ENCODE measurements at regions not wholly inside any gene's neighbourhood (a gene's known extent, or its start where the extent isn't known, plus 50 kb on each side); places are given as distances from the start of the nearest gene placed in this dataset.
A peak's percentile ranks its signal among the peaks of the same experiment; 100 is the strongest.

- ChIA-PET CTCF (interaction anchor here (0.8 to 1.0 kb wide), 3 partner anchors 11 to 25 kb away, joined by 3 read pairs; no protein-coding TSS in a partner anchor), POLR2A (no interaction called here)
- Mint-ChIP-seq H3K4me1 (no peaks in the 10 kb centered on the region), H3K27me3 (peaks cover 6% of the 10 kb centered on the region), H3K36me3 (ENCODE audit: low read depth) (no peaks in the 10 kb centered on the region), H3K9me3 (ENCODE audit: low read depth) (peaks cover 3% of the 10 kb centered on the region), H3K27ac (no peak overlapping the region), H3K4me3 (no peak overlapping the region)
- intact Hi-C loops (cut with DNase I, micrococcal nuclease), result no loop called here
- ATAC-seq (no peak), DNase-seq (no peak)
Measured at GRCh38 chr13:44104969-44105368, 225.3 kb downstream of the LACC1 start.

- no peak for ATAC-seq
- no peak overlapping the region for H3K4me3 Mint-ChIP-seq
- POLR2A ChIA-PET, result no interaction called here
- peaks cover 6% of the 10 kb centered on the region for H3K27me3 Mint-ChIP-seq
- H3K4me1 Mint-ChIP-seq, result no peaks in the 10 kb centered on the region
- no peak overlapping the region for H3K27ac Mint-ChIP-seq
- intact Hi-C loops (cut with DNase I, micrococcal nuclease), result no loop called here
- H3K36me3 Mint-ChIP-seq (ENCODE audit: low read depth), result no peaks in the 10 kb centered on the region
- DNase-seq, result no peak
- CTCF ChIA-PET, result interaction anchor here (0.6 to 0.7 kb wide), 2 partner anchors 58 to 777 kb away, joined by 3 to 4 read pairs; no protein-coding TSS in a partner anchor
- peaks cover 3% of the 10 kb centered on the region for H3K9me3 Mint-ChIP-seq (ENCODE audit: low read depth)
Measured at GRCh38 chr13:44106266-44107152, 226.8 kb downstream of the LACC1 start.

GRCh38 chr13:44107357-44108121 lies 227.8 kb downstream of the LACC1 start:
- ChIA-PET CTCF (interaction anchor here (0.6 kb wide), 1 partner anchor 225 kb away, joined by 3 read pairs; no protein-coding TSS in a partner anchor), POLR2A (no interaction called here)
- Mint-ChIP-seq H3K9me3 (ENCODE audit: low read depth) (no peaks in the 10 kb centered on the region), H3K4me3 (no peak overlapping the region), H3K27me3 (peaks cover 3% of the 10 kb centered on the region), H3K4me1 (no peaks in the 10 kb centered on the region), H3K36me3 (ENCODE audit: low read depth) (no peaks in the 10 kb centered on the region), H3K27ac (no peak overlapping the region)
- no peak for DNase-seq
- no peak for ATAC-seq
- intact Hi-C loops (cut with DNase I, micrococcal nuclease), result no loop called here

GRCh38 chr13:44108331-44108858 lies 228.7 kb downstream of the LACC1 start:
- peaks cover 3% of the 10 kb centered on the region for H3K27me3 Mint-ChIP-seq
- H3K4me1 Mint-ChIP-seq, result no peaks in the 10 kb centered on the region
- DNase-seq (no peak), ATAC-seq (no peak)
- no peak overlapping the region for H3K4me3 Mint-ChIP-seq
- POLR2A ChIA-PET, result no interaction called here
- intact Hi-C loops (cut with DNase I, micrococcal nuclease), result no loop called here
- CTCF ChIA-PET, result interaction anchor here (0.6 kb wide), 1 partner anchor 226 kb away, joined by 3 read pairs; no protein-coding TSS in a partner anchor
- H3K36me3 Mint-ChIP-seq (ENCODE audit: low read depth), result no peaks in the 10 kb centered on the region
- H3K27ac Mint-ChIP-seq, result no peak overlapping the region
- H3K9me3 Mint-ChIP-seq (ENCODE audit: low read depth), result no peaks in the 10 kb centered on the region

GRCh38 chr13:44110091-44110621 lies 230.5 kb downstream of the LACC1 start:
- Mint-ChIP-seq H3K27me3 (no peaks in the 10 kb centered on the region), H3K4me3 (no peak overlapping the region)
- intact Hi-C loops (cut with DNase I, micrococcal nuclease), result no loop called here

GRCh38 chr13:44111701-44112100 lies 232.0 kb downstream of the LACC1 start:
- no peaks in the 10 kb centered on the region for H3K9me3 Mint-ChIP-seq (ENCODE audit: low read depth)
- CTCF ChIA-PET, result no interaction called here
- no peak overlapping the region for H3K27ac Mint-ChIP-seq
- no peak for ATAC-seq
- H3K4me1 Mint-ChIP-seq, result peaks cover 1% of the 10 kb centered on the region
- H3K27me3 Mint-ChIP-seq, result no peaks in the 10 kb centered on the region
- no peaks in the 10 kb centered on the region for H3K36me3 Mint-ChIP-seq (ENCODE audit: low read depth)
- H3K4me3 Mint-ChIP-seq, result no peak overlapping the region
- intact Hi-C loops (cut with DNase I, micrococcal nuclease), result no loop called here
- DNase-seq, result no peak
- POLR2A ChIA-PET, result no interaction called here

More at GRCh38 chr13:44110091-44110621, 230.5 kb downstream of the LACC1 start:
- POLR2A ChIA-PET, result no interaction called here
- no peak overlapping the region for H3K27ac Mint-ChIP-seq
- DNase-seq (no peak), ATAC-seq (no peak)
- H3K36me3 Mint-ChIP-seq (ENCODE audit: low read depth), result no peaks in the 10 kb centered on the region
- no peaks in the 10 kb centered on the region for H3K4me1 Mint-ChIP-seq
- CTCF ChIA-PET, result no interaction called here
- no peaks in the 10 kb centered on the region for H3K9me3 Mint-ChIP-seq (ENCODE audit: low read depth)

- intact Hi-C loops (cut with DNase I, micrococcal nuclease), result no loop called here
- no peaks in the 10 kb centered on the region for H3K27me3 Mint-ChIP-seq
- ChIA-PET CTCF (no interaction called here), POLR2A (no interaction called here)
- DNase-seq, result no peak
- no peaks in the 10 kb centered on the region for H3K9me3 Mint-ChIP-seq (ENCODE audit: low read depth)
- H3K36me3 Mint-ChIP-seq (ENCODE audit: low read depth), result no peaks in the 10 kb centered on the region
- no peak overlapping the region for H3K27ac Mint-ChIP-seq
- ATAC-seq, result no peak
- H3K4me3 Mint-ChIP-seq, result no peak overlapping the region
- H3K4me1 Mint-ChIP-seq, result peaks cover 9% of the 10 kb centered on the region
Measured at GRCh38 chr13:44112700-44113329, 233.1 kb downstream of the LACC1 start.

GRCh38 chr13:44116562-44117332 lies 237.0 kb downstream of the LACC1 start:
- Mint-ChIP-seq H3K36me3 (ENCODE audit: low read depth) (no peaks in the 10 kb centered on the region), H3K4me1 (peaks cover 9% of the 10 kb centered on the region), H3K27me3 (no peaks in the 10 kb centered on the region), H3K9me3 (ENCODE audit: low read depth) (no peaks in the 10 kb centered on the region), H3K4me3 (no peak overlapping the region), H3K27ac (no peak overlapping the region)
- ATAC-seq (peak; percentile 33), DNase-seq (no peak)
- ChIA-PET POLR2A (no interaction called here), CTCF (interaction anchor here (0.5 to 1.0 kb wide), 3 partner anchors 11 to 256 kb away, joined by 3 to 5 read pairs (median 3); no protein-coding TSS in a partner anchor)
- intact Hi-C loops (cut with DNase I, micrococcal nuclease), result no loop called here

GRCh38 chr13:44117351-44117750 lies 237.6 kb downstream of the LACC1 start:
- ATAC-seq, result no peak
- no peak overlapping the region for H3K4me3 Mint-ChIP-seq
- no peaks in the 10 kb centered on the region for H3K36me3 Mint-ChIP-seq (ENCODE audit: low read depth)
- no peaks in the 10 kb centered on the region for H3K9me3 Mint-ChIP-seq (ENCODE audit: low read depth)
- intact Hi-C loops (cut with DNase I, micrococcal nuclease), result no loop called here
- H3K4me1 Mint-ChIP-seq, result peaks cover 9% of the 10 kb centered on the region
- ChIA-PET POLR2A (no interaction called here), CTCF (interaction anchor here (0.5 to 1.0 kb wide), 2 partner anchors 12 to 255 kb away, joined by 3 to 5 read pairs; no protein-coding TSS in a partner anchor)
- H3K27ac Mint-ChIP-seq, result no peak overlapping the region
- DNase-seq, result no peak
- H3K27me3 Mint-ChIP-seq, result no peaks in the 10 kb centered on the region

GRCh38 chr13:44117816-44118215 lies 238.1 kb downstream of the LACC1 start:
- DNase-seq, result no peak
- intact Hi-C loops (cut with DNase I, micrococcal nuclease), result no loop called here
- ChIA-PET POLR2A (no interaction called here), CTCF (interaction anchor here (1.0 kb wide), 1 partner anchor 13 kb away, joined by 3 read pairs; no protein-coding TSS in a partner anchor)
- Mint-ChIP-seq H3K27ac (no peak overlapping the region), H3K4me3 (no peak overlapping the region), H3K4me1 (peaks cover 9% of the 10 kb centered on the region), H3K36me3 (ENCODE audit: low read depth) (no peaks in the 10 kb centered on the region), H3K27me3 (no peaks in the 10 kb centered on the region), H3K9me3 (ENCODE audit: low read depth) (no peaks in the 10 kb centered on the region)
- no peak for ATAC-seq

Data from activated CD4-positive, alpha-beta T cell treated with anti-CD3 and anti-CD28 coated beads for 36 hours (primary cell).